RWPE1 (cell line): ENCODE measurements at regions not wholly inside any gene's neighbourhood (a gene's known extent, or its start where the extent isn't known, plus 50 kb on each side); places are given as distances from the start of the nearest gene placed in this dataset.

Source experiments
- CTCF ChIA-PET: fragments of 350-600 bp; sonication (Branson Sonifier 250); formaldehyde crosslinking; extraction: SDS; loops from one replicate; lab custom pipeline; 2021; lab: Yijun Ruan, JAX
- POLR2A ChIA-PET: fragments of 400-600 bp; formaldehyde crosslinking; extraction: SDS; loops from one replicate; lab custom pipeline; 2020; ENCODE audit warnings: antibody characterized with exemption; ENCODE audit not compliant: low non-redundant PET; lab: Yijun Ruan, JAX
- DNase-seq: peaks from one replicate; pipeline ENCODE4 v3.0.0; 2012; ENCODE audit warnings: low spot score
- H3K27ac ChIP-seq: fragments of 450-650 bp; 2 replicates; pipeline ENCODE4 v1.5.1; 2017
- TF ChIP-seq, protein P1 (sequence below): fragments of 450-650 bp; conservative IDR thresholded peaks from 2 replicates; pipeline ENCODE4 v1.5.1; 2017; ENCODE audit warnings: low read depth, mild to moderate bottlenecking

DNA sequence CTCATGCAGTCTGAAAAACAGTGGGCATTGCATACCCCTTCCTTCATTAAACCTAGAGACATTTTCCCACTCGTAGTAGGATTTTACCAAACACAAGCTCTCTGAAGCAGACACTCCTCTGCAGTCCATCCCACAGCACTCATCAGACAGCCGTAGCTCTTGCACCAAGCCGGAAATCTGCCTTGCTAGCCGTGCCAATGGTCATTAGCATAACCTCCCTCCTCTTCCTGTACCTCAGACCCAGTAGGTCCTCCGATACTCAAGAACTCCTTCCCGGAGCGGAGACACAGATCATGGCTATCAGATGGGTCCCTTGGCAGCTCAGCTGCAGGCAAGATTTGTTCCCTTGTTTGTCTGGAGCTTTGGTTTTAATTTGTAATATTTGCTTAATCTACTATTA, 483.1 kb upstream of the PSMD7 start:
- DNase-seq, result no peak
- TF ChIP-seq, protein P1, sequence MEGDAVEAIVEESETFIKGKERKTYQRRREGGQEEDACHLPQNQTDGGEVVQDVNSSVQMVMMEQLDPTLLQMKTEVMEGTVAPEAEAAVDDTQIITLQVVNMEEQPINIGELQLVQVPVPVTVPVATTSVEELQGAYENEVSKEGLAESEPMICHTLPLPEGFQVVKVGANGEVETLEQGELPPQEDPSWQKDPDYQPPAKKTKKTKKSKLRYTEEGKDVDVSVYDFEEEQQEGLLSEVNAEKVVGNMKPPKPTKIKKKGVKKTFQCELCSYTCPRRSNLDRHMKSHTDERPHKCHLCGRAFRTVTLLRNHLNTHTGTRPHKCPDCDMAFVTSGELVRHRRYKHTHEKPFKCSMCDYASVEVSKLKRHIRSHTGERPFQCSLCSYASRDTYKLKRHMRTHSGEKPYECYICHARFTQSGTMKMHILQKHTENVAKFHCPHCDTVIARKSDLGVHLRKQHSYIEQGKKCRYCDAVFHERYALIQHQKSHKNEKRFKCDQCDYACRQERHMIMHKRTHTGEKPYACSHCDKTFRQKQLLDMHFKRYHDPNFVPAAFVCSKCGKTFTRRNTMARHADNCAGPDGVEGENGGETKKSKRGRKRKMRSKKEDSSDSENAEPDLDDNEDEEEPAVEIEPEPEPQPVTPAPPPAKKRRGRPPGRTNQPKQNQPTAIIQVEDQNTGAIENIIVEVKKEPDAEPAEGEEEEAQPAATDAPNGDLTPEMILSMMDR, result no peak
- H3K27ac ChIP-seq, result no peak overlapping the region
- ChIA-PET CTCF (interaction anchor here (0.7 kb wide), 1 partner anchor 1380 kb away, joined by 4 read pairs; no protein-coding TSS in a partner anchor), POLR2A (no interaction called here)

DNA sequence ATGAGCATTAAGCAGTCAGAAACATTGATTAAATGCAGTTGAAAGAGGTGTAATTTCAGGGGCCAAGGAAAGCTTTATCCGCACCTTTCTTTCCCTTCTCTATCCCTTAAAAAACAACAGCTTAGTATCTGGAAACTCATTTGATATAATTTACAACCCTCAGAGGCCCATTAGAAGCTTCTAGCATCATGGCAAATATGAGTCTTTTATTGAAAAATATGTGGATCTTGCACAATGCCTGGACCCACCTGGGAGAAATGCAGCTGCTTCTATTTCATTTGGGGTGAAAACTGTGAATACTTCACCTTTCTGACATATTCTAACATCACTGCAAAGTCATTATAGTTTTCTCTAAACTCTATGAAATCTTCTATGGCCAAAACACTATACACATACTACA, 492.2 kb upstream of the PSMD7 start:
- TF ChIP-seq, protein P1, result no peak
- DNase-seq, result no peak
- no peak overlapping the region for H3K27ac ChIP-seq
- CTCF ChIA-PET, result interaction anchor here (0.5 kb wide), 1 partner anchor 1930 kb away, joined by 3 read pairs; no protein-coding TSS in a partner anchor
- POLR2A ChIA-PET, result no interaction called here

DNA sequence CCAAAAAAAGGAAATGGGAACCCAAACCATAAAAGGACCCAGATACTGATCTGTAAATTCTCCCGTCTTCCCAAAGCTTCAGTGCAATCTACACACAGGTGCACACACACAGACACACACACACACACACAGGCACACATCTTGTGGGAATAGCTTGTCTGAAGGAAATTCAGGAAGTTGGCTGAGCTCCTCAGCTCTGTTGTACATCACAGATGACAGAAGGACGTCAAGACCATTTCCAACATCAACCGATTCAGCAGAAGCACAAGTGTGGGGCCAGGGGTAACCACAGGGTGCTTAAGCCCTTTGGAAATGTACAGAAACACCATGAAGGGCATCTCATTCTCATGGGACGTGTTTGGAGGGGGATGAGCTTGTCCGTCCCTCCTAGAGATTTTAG, 498.1 kb upstream of the PSMD7 start:
- TF ChIP-seq, protein P1, result no peak
- CTCF ChIA-PET, result interaction anchor here (0.6 kb wide), 1 partner anchor 20 kb away, joined by 3 read pairs; no protein-coding TSS in a partner anchor
- H3K27ac ChIP-seq, result no peak overlapping the region
- DNase-seq, result no peak
- POLR2A ChIA-PET, result no interaction called here

DNA sequence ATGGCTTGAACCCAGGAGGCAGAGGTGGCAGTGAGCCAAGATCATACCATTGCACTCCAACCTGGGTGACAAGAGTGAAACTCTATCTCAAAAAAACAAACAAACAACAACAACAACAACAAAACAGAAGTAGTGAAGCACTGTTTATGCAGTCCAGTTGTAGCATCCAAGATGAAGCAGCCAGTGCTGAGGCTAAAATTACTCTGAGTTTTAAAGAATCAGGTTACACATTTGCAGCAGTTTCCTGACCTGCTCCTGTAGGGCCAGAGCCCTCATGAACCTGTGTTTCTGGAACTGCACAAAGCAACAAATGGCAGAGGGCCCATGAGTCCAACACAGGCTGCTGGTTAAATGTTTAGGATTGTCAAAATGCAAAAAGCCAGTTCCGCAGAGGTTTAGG, 499.5 kb upstream of the PSMD7 start:
- TF ChIP-seq, protein P1, result no peak
- ChIA-PET POLR2A (no interaction called here), CTCF (no interaction called here)
- no peak overlapping the region for H3K27ac ChIP-seq
- no peak for DNase-seq

DNA sequence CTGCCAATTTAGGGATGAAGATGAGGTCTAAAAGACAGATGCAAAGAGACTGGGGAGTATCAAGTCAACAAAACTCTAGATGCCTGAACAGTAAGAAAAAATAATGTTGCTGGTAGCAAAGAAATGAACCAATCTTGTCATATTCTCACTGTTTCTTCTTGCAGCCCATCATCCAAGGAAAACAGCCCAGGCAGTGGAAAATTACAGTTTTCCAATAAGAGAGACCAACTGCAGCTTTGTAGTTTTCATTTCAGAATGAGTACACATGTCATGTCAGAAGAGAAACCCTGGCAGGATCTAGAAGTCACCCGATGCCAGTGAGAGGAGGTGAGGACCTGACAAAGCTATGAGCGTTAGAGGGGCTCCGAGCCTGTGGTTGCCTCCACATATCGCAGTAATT, 500.4 kb upstream of the PSMD7 start:
- CTCF ChIA-PET, result interaction anchor here (0.6 kb wide), 2 partner anchors 11 to 149 kb away, joined by 4 to 5 read pairs; no protein-coding TSS in a partner anchor
- H3K27ac ChIP-seq, result no peak overlapping the region
- DNase-seq, result no peak
- TF ChIP-seq, protein P1, result no peak
- POLR2A ChIA-PET, result no interaction called here

DNA sequence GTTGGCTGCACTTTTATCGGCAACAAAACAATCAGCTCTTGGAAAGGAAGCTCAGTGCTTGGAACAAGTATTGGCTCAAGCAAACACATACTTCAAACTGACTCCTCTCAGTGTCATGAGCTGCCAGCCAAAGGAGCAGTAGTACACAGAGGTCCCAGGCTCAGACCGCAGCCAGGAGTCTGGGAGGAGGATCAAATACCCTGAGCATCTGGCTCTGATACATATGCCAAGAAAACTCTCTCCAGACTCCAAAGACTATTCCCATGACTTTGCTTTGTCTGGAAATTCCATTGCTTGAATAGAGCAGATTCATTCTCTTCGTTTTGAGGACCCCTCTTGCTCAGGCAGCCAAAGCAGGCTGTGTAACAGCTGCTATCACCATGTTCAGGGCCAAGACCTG, 501.6 kb upstream of the PSMD7 start:
- no peak overlapping the region for H3K27ac ChIP-seq
- ChIA-PET POLR2A (no interaction called here), CTCF (no interaction called here)
- TF ChIP-seq, protein P1, result no peak
- DNase-seq, result no peak
